GM21619 (cell line): ENCODE measurements at regions not wholly inside any gene's neighbourhood (a gene's known extent, or its start where the extent isn't known, plus 50 kb on each side); places are given as distances from the start of the nearest gene placed in this dataset.
"Not testable (repeated sequence)": the region's sequence is repeated elsewhere in the genome, so short reads cannot be mapped to it uniquely, and the experiment has no call there.

Experiments
- ATAC-seq: cut with Tn5 transposase; IDR thresholded peaks from one replicate; pipeline ENCODE4 v1.9.1; 2021; ENCODE audit not compliant: unreplicated experiment

GRCh38 chr2:200099256-200099655 lies 143.9 kb downstream of the MAIP1 start:
- ATAC-seq, result no peak

GRCh38 chr2:200100027-200100426 lies 144.6 kb downstream of the MAIP1 start:
- ATAC-seq, result no peak

- ATAC-seq, result no peak
Measured at GRCh38 chr2:200101922-200102321, 146.5 kb downstream of the MAIP1 start.

- ATAC-seq, result no peak
Measured at GRCh38 chr2:200102971-200103370, 147.6 kb downstream of the MAIP1 start.

- no peak for ATAC-seq
Measured at GRCh38 chr2:200104015-200104414, 148.6 kb downstream of the MAIP1 start.

GRCh38 chr2:200107514-200108217 lies 152.3 kb downstream of the MAIP1 start:
- no peak for ATAC-seq

- ATAC-seq, result no peak
Measured at GRCh38 chr2:200109421-200109820, 154.0 kb downstream of the MAIP1 start.

GRCh38 chr2:200110381-200110780 lies 155.0 kb downstream of the MAIP1 start:
- ATAC-seq, result no peak

- not testable (repeated sequence) for ATAC-seq
Measured at GRCh38 chr2:200113016-200113799, 157.8 kb downstream of the MAIP1 start.

GRCh38 chr2:200119236-200119635 lies 163.9 kb downstream of the MAIP1 start:
- ATAC-seq, result no peak

- ATAC-seq, result no peak
Measured at GRCh38 chr2:200121931-200122330, 166.5 kb downstream of the MAIP1 start.

- ATAC-seq, result no peak
Measured at GRCh38 chr2:200122683-200123082, 167.3 kb downstream of the MAIP1 start.

GRCh38 chr2:200124665-200125368 lies 169.4 kb downstream of the MAIP1 start:
- not testable (repeated sequence) for ATAC-seq

GRCh38 chr2:200125444-200126284 lies 170.3 kb downstream of the MAIP1 start:
- no peak for ATAC-seq

GRCh38 chr2:200126285-200126670 lies 170.9 kb downstream of the MAIP1 start:
- ATAC-seq, result not testable (repeated sequence)

- ATAC-seq, result not testable (repeated sequence)
Measured at GRCh38 chr2:200126680-200127079, 171.3 kb downstream of the MAIP1 start.

- no peak for ATAC-seq
Measured at GRCh38 chr2:200127848-200128247, 172.5 kb downstream of the MAIP1 start.

- ATAC-seq, result no peak
Measured at GRCh38 chr2:200128296-200128695, 172.9 kb downstream of the MAIP1 start.

- ATAC-seq, result no peak
Measured at GRCh38 chr2:200129721-200130462, 174.5 kb downstream of the MAIP1 start.

GRCh38 chr2:200130762-200131166 lies 175.4 kb downstream of the MAIP1 start:
- ATAC-seq, result no peak
